Kidney glomerular epithelial cell (primary cell): ENCODE measurements at regions not wholly inside any gene's neighbourhood (a gene's known extent, or its start where the extent isn't known, plus 50 kb on each side); places are given as distances from the start of the nearest gene placed in this dataset.
"Not testable (repeated sequence)": the region's sequence is repeated elsewhere in the genome, so short reads cannot be mapped to it uniquely, and the experiment has no call there.

Experiments
- DNase-seq: peaks from one replicate; lab custom pipeline; 2025; lab: John Stamatoyannopoulos, UW

- no peak for DNase-seq
Measured at GRCh38 chr9:82789155-82789824, 273.7 kb downstream of the RASEF start.

GRCh38 chr9:82790875-82791274, 272.1 kb downstream of the RASEF start:
- DNase-seq = no peak

GRCh38 chr9:82791692-82792091, 271.2 kb downstream of the RASEF start:
- no peak for DNase-seq

DNA sequence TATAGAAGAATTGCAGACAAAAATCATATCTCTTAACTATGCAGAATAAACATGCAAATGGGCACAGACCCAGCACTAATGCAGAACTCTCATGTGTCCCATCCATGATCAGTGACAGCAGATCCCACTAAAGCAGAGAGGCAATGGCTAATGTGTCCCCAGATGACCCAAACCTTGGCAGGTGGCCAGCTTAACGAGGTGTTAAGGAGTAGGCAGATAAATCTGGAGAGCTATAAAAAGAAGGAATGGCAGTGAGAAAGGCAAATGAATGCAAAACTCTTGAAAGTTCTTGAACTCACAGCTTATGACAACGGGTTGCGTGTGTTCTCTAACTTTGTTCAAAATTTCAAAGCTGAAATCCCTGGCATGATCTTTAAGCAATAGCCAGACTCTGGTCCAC, 265.4 kb downstream of the RASEF start:
- no peak for DNase-seq

- DNase-seq = no peak
Measured at GRCh38 chr9:82799286-82799685, 263.7 kb downstream of the RASEF start.

GRCh38 chr9:82805027-82805426, 257.9 kb downstream of the RASEF start:
- no peak for DNase-seq

GRCh38 chr9:82808478-82808877, 254.5 kb downstream of the RASEF start:
- no peak for DNase-seq

DNA sequence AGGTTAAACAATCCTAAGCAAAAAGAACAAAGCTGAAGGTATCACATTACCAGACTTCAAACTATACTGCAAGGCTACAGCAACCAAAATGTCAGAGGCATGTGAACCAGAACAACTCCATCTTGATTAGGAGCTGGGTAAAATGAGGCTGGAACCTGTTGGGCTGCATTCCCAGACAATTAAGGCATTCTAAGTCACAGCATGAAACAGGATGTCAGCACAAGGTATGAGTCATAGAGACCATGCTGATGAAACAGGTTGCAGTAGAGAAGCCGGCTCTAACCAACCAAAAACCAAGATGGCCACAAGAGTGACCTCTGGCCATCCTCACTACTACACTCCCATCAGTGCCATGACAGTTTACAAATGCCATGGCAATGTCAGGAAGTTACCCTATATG, 252.0 kb downstream of the RASEF start:
- DNase-seq = peak; percentile 73

DNA sequence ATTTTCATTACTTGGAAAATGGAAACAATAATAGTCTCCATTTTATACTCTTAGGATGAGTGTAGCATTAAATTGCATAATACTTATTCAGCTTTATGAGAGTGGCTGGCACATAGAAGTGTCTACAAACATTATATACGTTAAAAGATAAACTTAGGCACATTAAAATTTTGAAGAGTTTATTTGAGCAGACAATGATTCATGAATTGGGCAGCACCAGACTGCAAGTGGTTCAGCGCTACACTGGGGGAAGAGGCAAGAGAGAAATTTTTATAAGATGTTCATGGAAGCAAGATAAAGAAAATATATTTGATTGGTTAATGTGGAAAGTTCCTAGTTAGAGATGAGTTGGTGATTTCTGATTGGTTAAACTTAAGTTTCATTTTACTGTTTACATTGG, 243.7 kb downstream of the RASEF start:
- DNase-seq = no peak

- DNase-seq = no peak
Measured at GRCh38 chr9:82820186-82820585, 242.8 kb downstream of the RASEF start.

- no peak for DNase-seq
Measured at GRCh38 chr9:82829818-82830217, 233.1 kb downstream of the RASEF start.

DNA sequence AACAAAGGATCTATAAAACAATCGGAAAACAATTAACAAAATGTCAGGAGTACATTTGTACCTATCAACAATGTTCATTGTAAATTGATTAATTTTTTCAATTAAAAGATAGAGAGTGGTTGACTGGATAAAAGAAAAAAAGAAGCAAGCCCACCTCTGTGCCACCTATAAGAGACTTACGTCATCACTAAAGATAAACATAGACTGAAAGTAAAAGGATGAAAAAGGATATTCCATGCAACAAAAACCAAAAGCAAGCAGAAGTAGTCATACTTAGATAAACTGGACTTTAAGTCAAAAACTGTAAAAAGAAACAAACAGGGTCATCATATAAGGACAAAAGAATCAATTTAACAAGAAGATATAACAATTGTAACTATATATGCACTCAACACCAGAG, 197.4 kb downstream of the RASEF start:
- DNase-seq = no peak

GRCh38 chr9:82880336-82881050, 182.4 kb downstream of the RASEF start:
- no peak for DNase-seq

DNA sequence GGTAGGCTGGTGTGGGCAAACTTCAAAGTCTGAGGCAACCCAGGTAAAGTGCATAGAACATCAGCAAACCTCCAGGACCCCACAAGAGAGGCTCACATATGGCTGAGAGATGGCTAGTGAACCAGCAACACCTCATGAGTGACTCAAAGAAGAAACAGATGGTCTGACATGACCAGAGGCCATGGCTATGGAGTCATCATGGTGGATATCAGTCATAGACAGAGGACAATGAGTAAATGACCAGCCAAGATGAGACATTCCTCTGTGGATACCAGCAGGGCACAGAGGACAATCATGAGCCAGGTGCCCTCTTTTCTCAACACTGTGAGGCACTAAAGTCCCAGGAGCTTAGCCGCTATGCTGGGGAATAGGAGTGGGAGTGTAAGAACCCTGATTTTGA, 180.8 kb downstream of the RASEF start:
- peak; percentile 39 for DNase-seq

GRCh38 chr9:82882748-82883147, 180.2 kb downstream of the RASEF start:
- DNase-seq = peak; percentile 42

- no peak for DNase-seq
Measured at GRCh38 chr9:82883436-82883835, 179.5 kb downstream of the RASEF start.

- DNase-seq = not testable (repeated sequence)
Measured at GRCh38 chr9:82883974-82884373, 179.0 kb downstream of the RASEF start.

DNA sequence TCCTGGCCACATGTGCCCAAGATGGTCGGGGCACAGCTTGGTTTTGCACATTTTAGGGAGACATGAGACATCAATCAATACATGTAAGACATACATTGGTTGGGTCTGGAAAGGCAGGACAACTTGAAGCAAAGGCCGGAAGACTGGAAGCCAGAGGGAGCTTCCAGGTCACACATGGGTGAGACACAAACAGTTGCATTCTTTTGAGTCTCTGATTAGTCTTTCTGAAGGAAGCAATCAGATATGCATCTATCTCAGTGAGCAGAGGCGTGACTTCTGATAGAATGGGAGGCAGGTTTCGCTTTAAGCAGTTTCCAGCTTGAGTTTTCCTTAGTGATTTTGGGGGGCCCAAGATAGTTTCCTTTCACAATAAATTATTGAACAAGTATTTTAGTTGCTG, 172.5 kb downstream of the RASEF start:
- no peak for DNase-seq

- no peak for DNase-seq
Measured at GRCh38 chr9:82890865-82891264, 172.1 kb downstream of the RASEF start.

DNA sequence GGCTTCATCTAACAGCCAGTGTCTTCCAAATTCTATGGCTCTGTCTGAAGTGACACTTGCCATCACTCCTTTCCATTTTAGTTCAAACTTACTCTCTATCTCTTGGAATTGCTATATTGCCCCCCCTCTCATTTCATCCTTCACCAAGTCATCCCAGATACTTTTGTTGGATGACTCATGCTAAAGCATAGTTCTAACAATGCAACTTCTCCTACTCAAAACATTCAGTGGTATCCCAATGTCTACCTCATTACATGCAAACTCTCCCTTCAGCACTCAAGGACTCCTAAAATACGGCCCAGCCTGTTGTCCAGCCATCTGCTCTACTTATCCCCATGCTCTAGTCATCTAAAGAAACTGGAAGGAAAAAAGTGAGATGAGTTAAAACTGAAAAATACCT, 171.6 kb downstream of the RASEF start:
- DNase-seq = peak; percentile 21

DNA sequence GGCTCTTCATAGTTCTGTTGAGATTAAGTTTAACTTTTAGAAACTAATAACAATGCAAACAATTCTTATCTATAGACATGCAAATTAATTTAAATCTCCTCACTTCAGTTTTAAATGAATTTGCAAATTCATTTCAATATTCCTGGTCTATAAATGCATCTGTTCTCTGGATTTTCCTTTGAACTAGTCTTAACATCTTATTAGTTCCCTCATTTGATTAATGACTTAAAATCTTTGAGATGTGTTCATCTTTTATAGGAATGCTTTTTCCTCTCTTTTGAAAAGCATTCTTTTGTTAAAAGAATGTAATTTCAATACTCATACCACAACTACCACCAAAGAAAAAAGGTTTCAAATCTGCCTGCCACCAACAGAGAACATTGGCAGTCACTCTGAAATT, 169.4 kb downstream of the RASEF start:
- DNase-seq = no peak

DNA sequence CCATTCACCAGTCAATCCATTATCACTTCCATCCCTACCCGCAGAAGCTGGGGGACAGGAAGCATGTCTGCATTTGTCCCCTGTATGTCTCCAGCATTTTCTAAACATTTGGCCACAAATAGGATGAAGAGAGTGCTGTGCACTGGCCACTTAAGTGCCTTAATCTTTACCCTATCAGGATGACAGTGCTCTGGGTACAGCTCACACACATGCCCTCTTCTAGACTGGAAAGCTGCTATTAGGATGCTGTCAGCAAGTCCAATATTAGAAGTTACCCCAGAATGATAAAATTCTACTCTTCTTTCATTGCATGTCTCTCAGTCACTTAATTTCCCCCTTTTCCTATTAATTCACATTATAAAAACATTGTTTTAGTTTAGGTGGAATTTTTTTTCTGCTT, 168.4 kb downstream of the RASEF start:
- no peak for DNase-seq

DNA sequence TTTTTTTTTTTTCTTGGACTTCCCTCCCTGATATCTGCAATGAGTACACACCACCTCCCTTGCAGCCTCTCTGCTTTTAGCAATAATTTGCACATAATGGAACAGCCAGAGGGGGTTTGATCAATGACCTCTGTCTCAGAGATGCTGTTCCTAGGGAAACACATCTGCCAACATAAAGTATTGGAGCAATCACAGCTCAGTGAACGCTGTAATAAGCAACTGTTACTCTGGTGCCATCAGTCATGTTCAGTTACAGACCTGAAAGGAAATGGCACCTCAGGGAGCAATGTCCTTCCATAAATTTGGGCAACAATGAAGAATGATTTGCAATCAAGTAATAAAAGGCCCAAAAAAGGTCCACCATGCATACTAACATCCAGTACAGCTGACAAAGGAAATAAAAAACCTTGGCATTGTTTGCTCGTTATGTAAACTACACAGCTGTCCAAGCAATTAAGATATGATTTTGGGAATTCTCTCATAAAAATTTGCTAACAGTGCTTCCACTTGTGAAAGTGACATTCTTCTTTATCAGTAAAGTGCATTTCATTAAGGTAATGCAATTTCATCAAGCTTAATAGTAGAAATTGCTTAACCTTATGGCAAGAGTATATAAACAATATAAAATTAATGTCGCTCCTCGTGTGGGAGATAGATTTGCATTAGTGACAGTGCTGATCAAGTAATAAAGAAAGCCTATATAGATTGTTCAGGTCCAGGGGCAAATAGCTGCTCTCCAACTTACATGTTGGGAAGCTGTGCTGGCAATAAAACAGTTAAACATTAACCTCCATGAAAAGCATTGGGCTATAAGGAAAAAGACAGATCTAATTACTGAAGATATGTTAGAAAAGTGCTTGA, 167.8 kb downstream of the RASEF start:
- DNase-seq = no peak
